Tibial artery (tissue), 4 donors: ENCODE measurements at regions not wholly inside any gene's neighbourhood (a gene's known extent, or its start where the extent isn't known, plus 50 kb on each side); places are given as distances from the start of the nearest gene placed in this dataset.

Experiments
- DNase-seq, 2 donors: peaks; one replicate each; pipeline ENCODE4 v3.0.0-alpha.2; 2019
- H3K27ac ChIP-seq, 2 donors: fragments of 200-600 bp; sonication (generic) in 1 of 2; 1 replicate in 1 of 2; 2 replicates in 1 of 2; pipeline ENCODE4 v1.5.1; 2018 to 2019; ENCODE audit warnings: mild to moderate bottlenecking in 1 of 2
- H3K27me3 ChIP-seq, 2 donors: fragments of 200-600 bp; sonication (generic) in 1 of 2; one replicate each; pipeline versions ENCODE4 v1.5.1 to v1.6.0; 2016 to 2019
- H3K36me3 ChIP-seq, 3 donors: fragments of 200-600 bp; sonication (generic) in 2 of 3; one replicate each; pipeline ENCODE4 v1.5.1; 2016 to 2019; ENCODE audit warnings: mild to moderate bottlenecking in 2 of 3
- H3K4me1 ChIP-seq, 4 donors: fragments of 200-600 bp; sonication (generic) in 2 of 4; 1 replicate in 3 of 4; 2 replicates in 1 of 4; pipeline ENCODE4 v1.5.1; 2016 to 2019
- H3K4me3 ChIP-seq, 2 donors: fragments of 200-600 bp; sonication (generic) in 1 of 2; 1 replicate in 1 of 2; 2 replicates in 1 of 2; pipeline ENCODE4 v1.5.1; 2018 to 2019; ENCODE audit warnings: mild to moderate bottlenecking in 2 of 2
- H3K9me3 ChIP-seq, 3 donors: fragments of 200-600 bp; sonication (generic) in 1 of 3; one replicate each; pipeline ENCODE4 v1.5.1; 2016 to 2019
- CTCF ChIP-seq, 2 experiments: fragments of 200-600 bp in 1 of 2; fragments of 450-650 bp in 1 of 2; IDR thresholded peaks; one replicate each; pipeline ENCODE4 v1.5.1; 2017 to 2019; ENCODE audit warnings: antibody characterized with exemption in 2 of 2, mild to moderate bottlenecking in 1 of 2, moderate library complexity in 1 of 2
- intact Hi-C: fragments of 100-400 bp; cut with DNase I; formaldehyde crosslinking; loops from one replicate; pipeline ENCODE4 v1.15.0; 2023; ENCODE audit warnings: low total_unique reads

DNA sequence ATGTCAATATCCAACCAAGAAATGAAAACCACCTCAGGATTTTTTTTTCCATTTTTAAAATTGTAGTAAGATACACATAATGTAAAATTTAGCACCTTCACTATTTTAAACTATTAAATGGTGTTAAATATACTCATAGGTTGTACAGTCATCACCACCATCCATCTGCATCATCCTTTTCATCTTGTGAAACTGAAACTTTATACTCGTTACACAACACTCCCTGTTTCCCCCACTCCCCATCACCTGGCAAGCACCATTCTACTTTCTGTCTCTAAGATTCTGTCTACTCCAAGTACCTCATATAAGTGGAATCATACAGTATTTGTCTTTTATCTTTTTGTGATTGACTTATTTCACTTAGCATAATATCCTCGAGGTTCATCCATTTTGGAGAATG, 335.2 kb upstream of the NPSR1 start:
- H3K4me3 ChIP-seq, result no peak overlapping the region
- H3K36me3 ChIP-seq, result no peaks in the 10 kb centered on the region
- no peaks in the 10 kb centered on the region for H3K9me3 ChIP-seq
- H3K27me3 ChIP-seq, result no peaks in the 10 kb centered on the region
- H3K4me1 ChIP-seq, result peaks cover 0 to 5% (median 2%) of the 10 kb centered on the region in 4 donors
- no peak overlapping the region for H3K27ac ChIP-seq
- TF ChIP-seq CTCF (IDR thresholded peaks at IDR 0.05), result no peak
- no peak for DNase-seq
- intact Hi-C loops, result no loop called here

- no peak overlapping the region for H3K4me3 ChIP-seq
- no peaks in the 10 kb centered on the region for H3K27me3 ChIP-seq
- intact Hi-C loops, result no loop called here
- no peaks in the 10 kb centered on the region for H3K36me3 ChIP-seq
- no peaks in the 10 kb centered on the region for H3K4me1 ChIP-seq
- no peak for DNase-seq
- H3K9me3 ChIP-seq, result no peaks in the 10 kb centered on the region
- no peak for TF ChIP-seq CTCF (IDR thresholded peaks at IDR 0.05)
- no peak overlapping the region for H3K27ac ChIP-seq
Measured at GRCh38 chr7:34327681-34328080, 330.3 kb upstream of the NPSR1 start.

- H3K4me1 ChIP-seq, result no peaks in the 10 kb centered on the region
Measured at GRCh38 chr7:34330308-34330707, 327.7 kb upstream of the NPSR1 start.

DNA sequence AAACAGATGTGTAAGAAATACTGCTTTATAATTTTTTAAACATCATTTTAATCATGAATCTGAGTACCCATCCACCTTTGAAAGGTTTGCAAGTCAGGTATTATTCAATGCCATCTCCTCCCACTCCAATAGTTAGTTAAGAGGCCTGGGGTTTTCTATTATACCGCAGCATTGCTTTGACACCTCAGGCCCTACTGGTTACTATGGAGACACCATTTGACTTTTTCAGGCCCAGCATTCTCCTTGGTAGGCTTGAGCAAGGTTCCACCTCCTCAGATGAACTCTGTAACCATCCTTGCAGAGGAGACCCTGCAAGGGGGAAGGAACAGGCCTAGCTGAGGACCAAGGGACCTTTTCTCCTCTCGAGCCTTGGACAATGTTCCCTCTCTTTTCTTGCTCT, 326.9 kb upstream of the NPSR1 start:
- no peaks in the 10 kb centered on the region for H3K27me3 ChIP-seq
- no peaks in the 10 kb centered on the region for H3K9me3 ChIP-seq
- no peak overlapping the region for H3K4me3 ChIP-seq
- no peak overlapping the region for H3K27ac ChIP-seq
- H3K4me1 ChIP-seq, result no peaks in the 10 kb centered on the region
- no peak for DNase-seq
- no peaks in the 10 kb centered on the region for H3K36me3 ChIP-seq
- TF ChIP-seq CTCF (IDR thresholded peaks at IDR 0.05), result no peak
- intact Hi-C loops, result no loop called here

More at GRCh38 chr7:34330308-34330707, 327.7 kb upstream of the NPSR1 start:
- Histone ChIP-seq H3K36me3 (no peaks in the 10 kb centered on the region), H3K4me3 (no peak overlapping the region), H3K27me3 (no peaks in the 10 kb centered on the region), H3K27ac (no peak overlapping the region), H3K9me3 (no peaks in the 10 kb centered on the region)
- DNase-seq, result no peak
- intact Hi-C loops, result no loop called here
- TF ChIP-seq CTCF (IDR thresholded peaks at IDR 0.05), result no peak

- H3K4me3 ChIP-seq, result no peak overlapping the region
- TF ChIP-seq CTCF (IDR thresholded peaks at IDR 0.05), result no peak
- no peaks in the 10 kb centered on the region for H3K4me1 ChIP-seq
- H3K27ac ChIP-seq, result no peak overlapping the region
- H3K36me3 ChIP-seq, result no peaks in the 10 kb centered on the region
- no peaks in the 10 kb centered on the region for H3K9me3 ChIP-seq
- H3K27me3 ChIP-seq, result no peaks in the 10 kb centered on the region
- intact Hi-C loops, result no loop called here
- no peak for DNase-seq
Measured at GRCh38 chr7:34332006-34332405, 326.0 kb upstream of the NPSR1 start.

GRCh38 chr7:34333184-34333583, 324.8 kb upstream of the NPSR1 start:
- Histone ChIP-seq H3K9me3 (peaks cover 0 to 3% (median 0%) of the 10 kb centered on the region in 3 donors), H3K4me3 (no peak overlapping the region), H3K36me3 (no peaks in the 10 kb centered on the region), H3K27ac (no peak overlapping the region), H3K27me3 (no peaks in the 10 kb centered on the region), H3K4me1 (no peaks in the 10 kb centered on the region)
- intact Hi-C loops, result no loop called here
- TF ChIP-seq CTCF (IDR thresholded peaks at IDR 0.05), result no peak
- no peak for DNase-seq
